ENCODE measurements at regions not wholly inside any gene's neighbourhood (a gene's known extent, or its start where the extent isn't known, plus 50 kb on each side); places are given as distances from the start of the nearest gene placed in this dataset.
"Not testable (repeated sequence)": the region's sequence is repeated elsewhere in the genome, so short reads cannot be mapped to it uniquely, and the experiment has no call there.

DNA sequence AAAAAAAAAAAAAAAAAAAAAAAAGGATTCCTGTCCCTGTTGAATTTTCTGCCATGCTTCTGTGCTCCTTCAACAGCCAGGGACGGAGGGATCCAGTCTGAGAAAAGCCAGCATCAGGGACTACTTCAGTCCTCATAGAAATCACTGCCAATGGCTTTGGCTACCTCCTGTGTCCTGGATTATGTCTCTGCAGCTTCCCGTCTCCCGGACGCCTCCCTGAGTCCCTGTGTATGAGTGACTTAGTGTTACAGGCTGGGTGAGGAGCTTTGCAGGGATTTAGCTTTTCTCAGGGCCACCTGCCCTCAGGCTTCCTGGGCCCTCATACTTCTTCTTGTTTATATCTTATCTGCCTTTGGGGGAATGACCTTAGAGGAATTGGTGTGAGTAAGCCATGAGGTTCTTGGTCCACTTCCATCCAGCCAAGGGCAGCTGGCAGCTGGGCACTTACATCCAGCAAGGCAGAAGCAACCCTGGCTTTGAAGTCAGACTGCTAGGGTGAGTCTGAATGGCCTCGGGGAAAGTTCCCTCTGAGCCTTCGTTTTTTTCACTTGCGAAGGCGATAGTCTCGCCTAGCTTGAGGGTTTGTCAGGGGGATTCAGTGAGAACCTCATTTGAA is 83.6 kb upstream of the CRYM start:
- TF ChIP-seq, protein P1, sequence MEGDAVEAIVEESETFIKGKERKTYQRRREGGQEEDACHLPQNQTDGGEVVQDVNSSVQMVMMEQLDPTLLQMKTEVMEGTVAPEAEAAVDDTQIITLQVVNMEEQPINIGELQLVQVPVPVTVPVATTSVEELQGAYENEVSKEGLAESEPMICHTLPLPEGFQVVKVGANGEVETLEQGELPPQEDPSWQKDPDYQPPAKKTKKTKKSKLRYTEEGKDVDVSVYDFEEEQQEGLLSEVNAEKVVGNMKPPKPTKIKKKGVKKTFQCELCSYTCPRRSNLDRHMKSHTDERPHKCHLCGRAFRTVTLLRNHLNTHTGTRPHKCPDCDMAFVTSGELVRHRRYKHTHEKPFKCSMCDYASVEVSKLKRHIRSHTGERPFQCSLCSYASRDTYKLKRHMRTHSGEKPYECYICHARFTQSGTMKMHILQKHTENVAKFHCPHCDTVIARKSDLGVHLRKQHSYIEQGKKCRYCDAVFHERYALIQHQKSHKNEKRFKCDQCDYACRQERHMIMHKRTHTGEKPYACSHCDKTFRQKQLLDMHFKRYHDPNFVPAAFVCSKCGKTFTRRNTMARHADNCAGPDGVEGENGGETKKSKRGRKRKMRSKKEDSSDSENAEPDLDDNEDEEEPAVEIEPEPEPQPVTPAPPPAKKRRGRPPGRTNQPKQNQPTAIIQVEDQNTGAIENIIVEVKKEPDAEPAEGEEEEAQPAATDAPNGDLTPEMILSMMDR (IDR thresholded peaks at IDR 0.05; ENCODE audit: low read depth, low read length, missing input control) = not testable (repeated sequence)
- TF ChIP-seq, protein P2, sequence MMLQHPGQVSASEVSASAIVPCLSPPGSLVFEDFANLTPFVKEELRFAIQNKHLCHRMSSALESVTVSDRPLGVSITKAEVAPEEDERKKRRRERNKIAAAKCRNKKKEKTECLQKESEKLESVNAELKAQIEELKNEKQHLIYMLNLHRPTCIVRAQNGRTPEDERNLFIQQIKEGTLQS (IDR thresholded peaks at IDR 0.05) = not testable (repeated sequence)
- TF ChIP-seq JUND (IDR thresholded peaks at IDR 0.05); NR2F2 (IDR thresholded peaks at IDR 0.05); TAF1 (conservative IDR thresholded peaks at IDR 0.05): not testable (repeated sequence)
- TF ChIP-seq, protein P3, sequence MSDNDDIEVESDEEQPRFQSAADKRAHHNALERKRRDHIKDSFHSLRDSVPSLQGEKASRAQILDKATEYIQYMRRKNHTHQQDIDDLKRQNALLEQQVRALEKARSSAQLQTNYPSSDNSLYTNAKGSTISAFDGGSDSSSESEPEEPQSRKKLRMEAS (IDR thresholded peaks at IDR 0.05) = not testable (repeated sequence)

All from liver (tissue), 3 donors.